HepG2 (cell line): ENCODE measurements at regions not wholly inside any gene's neighbourhood (a gene's known extent, or its start where the extent isn't known, plus 50 kb on each side); places are given as distances from the start of the nearest gene placed in this dataset.

Experiments
- CEBPB ChIP-seq: IDR thresholded peaks from 2 replicates; pipeline ENCODE4 v1.6.1; 2011; ENCODE audit warnings: low read depth, low read length, improper control_type of control experiment, borderline replicate concordance
- MLLT10 ChIP-seq: sonication (generic); formaldehyde crosslinking; IDR thresholded peaks from 2 replicates; pipeline ENCODE4 v1.4.0; 2020; ENCODE audit warnings: missing genetic modification reagents
- SMAD1 ChIP-seq: sonication (generic); formaldehyde crosslinking; IDR thresholded peaks from 2 replicates; pipeline ENCODE4 v1.4.0; 2020; ENCODE audit warnings: missing genetic modification reagents, low read depth, mild to moderate bottlenecking, borderline replicate concordance
- TCF7 ChIP-seq: sonication (generic); IDR thresholded peaks from 2 replicates; pipeline ENCODE4 v1.6.1; 2016; ENCODE audit warnings: antibody characterized with exemption, low read depth
- ZMYM2 ChIP-seq: sonication (generic); formaldehyde crosslinking; IDR thresholded peaks from 2 replicates; pipeline ENCODE4 v1.8.0; 2022; ENCODE audit warnings: mild to moderate bottlenecking, missing genetic modification reagents
- ZNF10 ChIP-seq: sonication (generic); formaldehyde crosslinking; IDR thresholded peaks from 2 replicates; pipeline ENCODE4 v1.4.0; 2020; ENCODE audit warnings: mild to moderate bottlenecking, low read depth, missing genetic modification reagents, borderline replicate concordance
- ZNF101 ChIP-seq: sonication (generic); formaldehyde crosslinking; IDR thresholded peaks from 2 replicates; pipeline ENCODE4 v1.4.0; 2020; ENCODE audit warnings: mild to moderate bottlenecking, low read depth, missing genetic modification reagents, borderline replicate concordance
- ZNF407 ChIP-seq: sonication (generic); formaldehyde crosslinking; IDR thresholded peaks from one replicate; pipeline ENCODE4 v1.5.1; 2020; ENCODE audit warnings: mild to moderate bottlenecking, missing genetic modification reagents; ENCODE audit errors: not compliant biosample characterization
- ZNF746 ChIP-seq: sonication (generic); formaldehyde crosslinking; IDR thresholded peaks from 2 replicates; pipeline ENCODE4 v1.8.0; 2022; ENCODE audit warnings: mild to moderate bottlenecking, missing genetic modification reagents

- TF ChIP-seq ZNF407 (CRISPR knock-in tag) (no peak), ZNF101 (no peak), ZNF746 (no peak), SMAD1 (no peak), ZNF10 (CRISPR knock-in tag) (no peak), ZMYM2 (CRISPR knock-in tag) (no peak), TCF7 (no peak), CEBPB (no peak), MLLT10 (CRISPR knock-in tag) (no peak)
These were observed 261.2 kb downstream of the GADD45G start (continued) for GRCh38 chr9:89865981-89866380.
